ENCODE measurements at regions not wholly inside any gene's neighbourhood (a gene's known extent, or its start where the extent isn't known, plus 50 kb on each side); places are given as distances from the start of the nearest gene placed in this dataset.

DNA sequence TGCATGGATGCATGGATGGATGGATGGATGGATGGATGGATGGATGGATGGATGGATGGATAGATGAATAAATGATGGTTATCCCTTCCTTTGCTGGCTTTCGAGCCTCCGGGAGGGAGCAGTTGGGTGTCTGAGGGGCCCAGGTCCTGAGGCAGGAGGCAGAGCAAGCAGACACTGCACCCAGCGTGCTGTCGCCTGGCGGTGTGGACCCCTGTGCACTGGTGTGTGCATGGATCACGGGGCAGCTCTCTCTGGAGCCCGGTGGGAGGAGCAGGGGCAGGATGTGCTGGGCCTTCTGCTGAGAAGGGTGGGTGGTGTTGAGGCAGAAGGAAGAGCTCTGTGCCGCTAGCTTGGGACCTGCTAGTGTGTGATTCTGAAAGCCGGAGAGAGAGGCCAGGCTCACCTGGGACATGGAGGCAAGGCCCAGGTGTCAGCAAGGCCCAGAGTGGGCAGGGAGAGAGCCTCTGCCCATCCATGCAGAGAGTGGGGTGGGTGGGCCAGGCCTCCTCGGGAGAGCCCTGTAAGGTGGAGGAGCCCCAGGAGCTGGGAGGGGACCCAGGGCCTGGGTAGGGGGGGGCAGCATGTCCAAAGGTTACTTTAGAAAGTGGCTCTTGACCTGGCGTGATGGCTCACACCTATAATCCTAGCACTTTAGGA, 254.4 kb downstream of the BRD1 start:
- no peak overlapping the region for H3K27ac ChIP-seq (ENCODE audit: low read depth, low read length)
- WGBS, 3 donors: 88 to 95% (median 90%) methylated on average over 11 of the region's 11 CpGs

DNA sequence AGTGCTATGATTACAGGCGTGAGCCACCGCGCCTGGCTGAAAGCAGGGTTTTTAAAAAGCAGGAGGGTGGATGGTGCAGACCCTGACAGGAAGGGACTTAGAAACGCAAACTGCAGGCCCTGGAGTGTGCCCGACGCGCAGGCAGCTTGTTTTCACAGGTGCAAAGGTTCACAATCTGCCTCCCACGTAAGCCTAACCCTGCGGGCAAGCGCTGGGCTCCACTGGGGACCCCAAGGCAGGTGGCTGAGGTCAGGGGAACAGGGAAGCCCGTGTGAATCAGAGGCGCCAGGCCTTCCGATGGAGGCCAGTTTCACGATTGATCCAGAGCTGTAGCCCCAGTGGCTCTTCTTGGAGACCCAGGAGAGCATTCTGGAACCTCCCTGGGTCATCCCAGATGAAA, 256.3 kb downstream of the BRD1 start:
- no peak overlapping the region for H3K27ac ChIP-seq (ENCODE audit: low read depth, low read length)
- WGBS, 3 donors: 83 to 93% (median 89%) methylated on average over 14 of the region's 14 CpGs

DNA sequence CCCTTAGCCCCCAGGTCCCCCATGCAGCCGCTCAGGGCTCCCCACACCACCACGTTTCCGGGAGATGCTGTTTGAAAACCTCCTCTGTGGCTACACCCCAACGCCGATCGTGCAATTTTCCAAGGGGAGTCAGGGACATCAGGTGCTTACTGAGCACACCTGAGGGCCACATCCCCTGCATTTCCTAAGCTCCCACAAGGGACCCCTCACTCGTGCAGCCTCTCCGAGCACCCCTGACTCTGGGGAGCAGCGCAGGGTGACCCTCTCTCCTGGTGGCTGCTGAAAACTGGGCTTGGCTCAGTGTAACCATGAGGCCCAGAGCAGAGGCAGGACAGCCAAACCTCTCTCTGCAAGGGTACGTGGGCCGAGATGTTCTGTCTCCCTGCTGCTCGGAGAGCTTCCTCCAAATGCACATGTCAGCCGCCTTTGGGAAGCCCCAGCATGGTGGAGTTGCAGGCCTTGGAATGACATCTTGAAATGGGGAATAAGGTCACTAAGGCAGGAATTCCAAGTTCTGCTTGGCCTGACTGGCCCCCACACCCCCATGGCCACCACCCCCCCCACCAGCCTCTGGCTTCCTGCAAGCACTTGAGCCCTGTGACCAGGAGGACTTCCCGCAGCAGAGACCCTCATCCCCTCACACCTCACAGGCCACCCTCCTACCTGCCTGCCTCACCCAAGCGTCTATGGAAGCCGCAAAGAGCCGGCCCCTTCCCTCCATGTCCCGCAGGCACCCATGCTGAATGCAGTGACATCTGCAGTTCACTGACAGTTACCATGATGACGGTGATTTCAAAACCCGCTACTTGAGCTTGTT, 257.4 kb downstream of the BRD1 start:
- no peak overlapping the region for H3K27ac ChIP-seq (ENCODE audit: low read depth, low read length)
- WGBS, 3 donors: 67 to 87% (median 82%) methylated on average over 20 of the region's 20 CpGs

DNA sequence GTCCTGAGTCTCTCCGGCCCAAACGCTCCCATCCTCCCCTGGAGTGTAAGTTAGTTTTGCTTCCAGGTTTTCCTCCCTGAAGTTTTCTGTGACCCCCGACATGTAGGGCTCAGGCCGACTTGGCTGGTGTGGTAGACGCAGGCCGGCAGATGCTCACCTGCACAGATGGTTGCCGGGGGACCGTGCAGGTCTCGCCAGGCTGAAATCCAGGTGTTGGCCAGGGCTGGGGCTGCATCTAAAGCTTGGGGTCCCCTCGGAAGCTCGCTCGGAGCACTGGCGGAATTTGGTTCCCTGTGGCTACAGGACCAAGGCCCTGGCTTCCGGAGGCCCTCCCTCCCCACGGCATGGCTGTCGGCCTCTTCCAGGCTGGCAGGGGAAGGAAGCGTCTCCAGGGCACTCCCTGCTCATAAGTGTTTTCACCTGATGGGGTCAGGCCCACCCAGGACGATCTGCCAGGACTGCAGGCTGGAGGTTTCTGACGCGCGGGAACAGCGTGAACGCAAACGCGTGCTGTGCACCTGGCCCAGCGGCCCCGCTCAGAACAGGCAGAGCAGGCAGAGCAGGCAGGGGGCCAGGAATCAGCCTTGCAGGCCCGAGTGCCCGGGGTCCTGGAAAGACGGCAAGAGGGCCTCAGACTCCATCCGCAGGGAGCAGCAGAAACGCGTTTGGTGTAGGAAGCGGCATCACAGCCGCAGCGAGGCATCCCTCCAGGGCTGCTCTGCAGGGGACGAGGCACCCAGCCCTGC, 258.2 kb downstream of the BRD1 start:
- WGBS, 3 donors: 74 to 83% (median 82%) methylated on average over 36 to 37 of the region's 37 CpGs
- H3K27ac ChIP-seq (ENCODE audit: low read depth, low read length): no peak overlapping the region

DNA sequence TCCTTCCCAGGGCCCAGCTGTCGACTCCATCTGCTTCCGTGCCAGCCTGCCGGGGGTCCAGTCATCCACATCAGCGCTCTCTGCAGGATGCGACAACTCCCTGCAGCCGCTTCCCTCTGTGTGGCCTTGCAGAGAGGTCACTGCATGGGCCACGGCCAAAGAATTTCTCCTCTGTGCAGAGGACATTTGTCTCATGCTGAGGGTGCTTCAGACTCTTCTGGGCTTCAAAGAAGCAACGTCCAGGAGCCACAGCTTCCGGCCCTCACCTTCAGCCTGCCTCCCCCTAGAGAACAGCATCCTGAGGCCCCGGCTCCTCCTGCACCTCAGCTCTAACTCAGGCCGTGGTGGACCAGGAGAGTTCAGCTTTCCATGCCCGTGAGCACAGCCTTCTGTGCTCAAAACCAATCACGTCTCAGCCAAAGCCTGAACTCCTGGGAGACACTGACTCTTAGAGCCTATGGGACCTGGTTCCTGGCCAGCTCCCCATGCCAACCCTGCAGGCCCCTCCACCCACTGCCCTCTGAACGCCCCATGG, 258.9 kb downstream of the BRD1 start:
- WGBS, 3 donors: 52 to 74% (median 66%) methylated on average over 14 of the region's 14 CpGs

GRCh38 chr22:49567899-49568750, 259.5 kb downstream of the BRD1 start:
- WGBS, 3 donors: 69 to 78% (median 70%) methylated on average over 25 of the region's 25 CpGs
- no peak overlapping the region for H3K27ac ChIP-seq (ENCODE audit: low read depth, low read length)

More for the DNA sequence above, 258.9 kb downstream of the BRD1 start:
- no peak overlapping the region for H3K27ac ChIP-seq (ENCODE audit: low read depth, low read length)

DNA sequence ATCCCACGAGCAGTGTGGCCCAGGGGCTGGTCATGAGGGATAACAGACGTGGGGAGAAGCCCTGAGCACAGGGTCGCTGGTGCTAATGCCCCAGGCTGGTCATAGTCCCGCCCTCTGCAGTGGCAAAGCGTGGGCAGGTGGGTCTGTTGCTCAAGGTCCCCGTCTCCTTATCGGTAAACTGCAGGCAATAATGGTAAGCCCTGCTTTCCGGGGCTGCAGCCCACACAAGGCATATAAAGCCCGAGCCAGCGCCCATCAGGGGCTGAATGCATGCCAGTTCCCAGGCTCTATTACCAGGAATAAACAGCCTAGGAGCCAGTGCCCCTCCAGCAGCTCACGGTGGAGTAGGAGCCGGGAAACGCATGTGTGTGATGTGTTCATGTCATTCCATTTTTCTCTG, 261.0 kb downstream of the BRD1 start:
- H3K27ac ChIP-seq (ENCODE audit: low read depth, low read length): no peak overlapping the region
- WGBS, 3 donors: 61 to 77% (median 77%) methylated on average over 13 of the region's 13 CpGs

DNA sequence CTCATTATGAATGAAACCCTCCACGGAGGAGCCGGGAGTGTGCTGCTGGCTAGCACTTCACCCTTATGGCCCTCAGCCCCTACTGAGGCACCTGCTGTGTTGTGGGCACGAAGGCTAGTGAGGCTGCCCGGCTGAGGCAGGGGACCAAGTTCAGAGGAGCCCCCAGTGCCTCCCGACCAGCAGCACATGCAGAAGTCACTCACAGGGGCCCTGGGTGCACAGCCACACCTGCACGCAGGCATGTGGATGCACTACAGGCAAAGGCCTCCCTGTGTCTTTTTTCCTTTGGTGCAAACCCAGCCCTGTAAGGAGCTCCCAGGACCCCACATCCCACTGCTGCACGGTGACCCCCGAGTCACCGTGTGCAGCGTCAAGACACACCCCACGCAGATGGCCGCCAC, 261.5 kb downstream of the BRD1 start:
- WGBS, 3 donors: 71 to 77% (median 75%) methylated on average over 12 of the region's 12 CpGs
- no peak overlapping the region for H3K27ac ChIP-seq (ENCODE audit: low read depth, low read length)

GRCh38 chr22:49565516-49565855, 262.2 kb downstream of the BRD1 start:
- H3K27ac ChIP-seq (ENCODE audit: low read depth, low read length): no peak overlapping the region
- WGBS, 3 donors: 57 to 77% (median 72%) methylated on average over 6 of the region's 6 CpGs

DNA sequence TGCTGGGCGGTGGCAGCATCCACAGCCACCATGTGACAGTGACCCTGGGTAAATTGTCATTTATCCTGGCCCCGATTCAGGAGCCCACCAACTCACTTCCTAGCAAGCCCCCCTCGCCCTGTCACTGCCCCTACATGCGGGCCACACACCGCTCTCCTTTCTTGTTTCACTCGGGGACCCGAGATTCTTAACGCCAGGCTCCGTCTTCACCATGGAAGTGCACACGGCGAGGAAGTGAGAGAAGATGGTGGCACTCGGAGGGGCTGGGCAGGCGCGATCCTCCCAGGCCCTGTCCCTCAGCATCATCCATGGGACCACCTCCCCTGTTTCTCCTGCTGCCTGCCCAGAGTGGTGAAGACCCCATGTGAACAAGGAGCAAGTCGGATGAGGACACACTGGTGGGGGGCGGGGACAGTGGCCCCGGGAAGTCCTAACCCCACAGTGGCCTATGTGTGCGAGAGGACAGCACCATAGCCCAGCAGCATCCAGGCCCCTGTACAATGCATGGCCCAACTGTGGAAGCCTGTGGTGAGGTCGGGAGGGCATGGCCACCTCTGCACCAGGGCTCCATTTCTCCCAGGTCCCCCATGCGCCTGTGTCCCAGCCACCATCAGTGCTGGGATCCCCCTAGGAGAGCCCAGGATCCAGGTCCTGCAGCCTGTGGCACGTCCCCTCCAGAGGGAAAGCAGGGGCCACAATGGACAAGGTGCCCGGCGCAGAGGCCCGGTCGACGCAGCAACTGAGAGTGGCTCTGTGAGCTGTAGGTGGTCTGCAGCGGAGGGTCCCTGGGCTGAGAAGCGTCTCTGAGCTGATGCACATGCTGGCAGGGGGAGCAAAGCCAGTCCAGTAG, 262.8 kb downstream of the BRD1 start:
- no peak overlapping the region for H3K27ac ChIP-seq (ENCODE audit: low read depth, low read length)
- WGBS, 3 donors: 84 to 94% (median 92%) methylated on average over 28 of the region's 28 CpGs

DNA sequence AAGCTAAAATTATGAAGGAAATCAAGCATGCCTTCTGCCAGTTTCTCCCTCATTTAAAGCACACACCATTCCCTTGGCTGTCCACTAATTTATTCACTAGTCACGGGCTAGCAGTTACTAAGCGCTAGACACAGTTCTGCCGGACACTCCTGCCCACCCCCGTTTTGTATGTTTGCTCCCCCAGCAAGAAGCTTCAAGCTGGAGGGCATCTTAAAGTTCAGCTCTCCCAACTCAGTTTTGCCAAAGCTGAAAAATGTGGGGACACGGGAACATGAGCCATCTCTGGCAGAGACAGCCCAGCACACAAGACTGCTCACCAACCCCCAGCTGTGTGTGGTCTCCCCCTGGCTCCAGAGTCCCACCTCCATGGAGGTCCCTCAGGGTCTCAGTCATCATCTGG, 263.6 kb downstream of the BRD1 start:
- 76 to 90% (median 88%) methylated on average over 5 of the region's 5 CpGs for WGBS, 3 donors
- H3K27ac ChIP-seq (ENCODE audit: low read depth, low read length): no peak overlapping the region

GRCh38 chr22:49562685-49563249, 264.9 kb downstream of the BRD1 start:
- 81 to 93% (median 82%) methylated on average over 4 of the region's 4 CpGs for WGBS, 3 donors
- no peak overlapping the region for H3K27ac ChIP-seq (ENCODE audit: low read depth, low read length)

DNA sequence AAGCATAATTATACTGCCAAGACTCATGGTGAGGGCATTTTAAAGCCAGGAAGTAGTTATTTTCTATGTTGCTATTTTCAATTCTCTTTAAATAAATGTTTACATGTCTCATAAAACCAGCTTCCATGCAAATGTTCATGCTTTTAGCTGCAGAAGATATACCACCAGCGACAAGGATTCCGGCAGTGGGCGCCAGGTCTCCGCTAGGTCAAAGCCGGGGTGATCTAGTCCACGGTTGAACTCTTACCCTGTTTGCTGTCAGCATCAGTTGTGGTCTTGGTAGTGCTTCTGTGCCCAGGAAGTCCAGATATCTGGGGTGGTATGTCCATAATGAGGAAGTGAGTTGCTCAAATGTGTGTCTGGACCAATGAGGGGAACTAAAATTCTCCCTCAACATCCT, 265.7 kb downstream of the BRD1 start:
- WGBS, 3 donors: 85 to 91% (median 87%) methylated on average over 6 of the region's 6 CpGs
- no peak overlapping the region for H3K27ac ChIP-seq (ENCODE audit: low read depth, low read length)

GRCh38 chr22:49561338-49561737, 266.3 kb downstream of the BRD1 start:
- 76 to 87% (median 87%) methylated on average over 4 of the region's 4 CpGs for WGBS, 3 donors
- H3K27ac ChIP-seq (ENCODE audit: low read depth, low read length): no peak overlapping the region

GRCh38 chr22:49555526-49555925, 272.1 kb downstream of the BRD1 start:
- H3K27ac ChIP-seq (ENCODE audit: low read depth, low read length): no peak overlapping the region
- 85 to 95% (median 93%) methylated on average over 9 to 11 of the region's 11 CpGs for WGBS, 3 donors

GRCh38 chr22:49554741-49555140, 272.9 kb downstream of the BRD1 start:
- WGBS, 3 donors: 86 to 89% (median 89%) methylated on average over 17 of the region's 17 CpGs
- H3K27ac ChIP-seq (ENCODE audit: low read depth, low read length): no peak overlapping the region

DNA sequence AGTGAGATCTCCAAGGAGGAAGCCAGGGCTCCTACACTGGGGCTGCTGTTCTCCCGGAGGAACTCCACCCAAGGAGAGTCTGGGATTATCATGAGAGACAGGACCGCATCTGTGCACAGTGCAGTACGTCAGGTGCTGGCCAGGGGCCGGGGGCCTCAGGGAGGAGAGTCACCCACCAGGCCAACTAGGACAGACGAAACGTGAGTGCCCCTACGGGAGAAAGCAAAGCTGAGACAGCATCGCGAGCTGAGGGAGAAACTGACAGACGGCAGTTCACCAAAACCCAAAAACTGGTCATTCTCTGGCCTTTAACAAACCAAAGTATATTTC, 273.4 kb downstream of the BRD1 start:
- H3K27ac ChIP-seq (ENCODE audit: low read depth, low read length): no peak overlapping the region
- WGBS, 3 donors: 77 to 83% (median 83%) methylated on average over 10 of the region's 10 CpGs
